ENCODE measurements at regions not wholly inside any gene's neighbourhood (a gene's known extent, or its start where the extent isn't known, plus 50 kb on each side); places are given as distances from the start of the nearest gene placed in this dataset.
A peak's percentile ranks its signal among the peaks of the same experiment; 100 is the strongest.

DNA sequence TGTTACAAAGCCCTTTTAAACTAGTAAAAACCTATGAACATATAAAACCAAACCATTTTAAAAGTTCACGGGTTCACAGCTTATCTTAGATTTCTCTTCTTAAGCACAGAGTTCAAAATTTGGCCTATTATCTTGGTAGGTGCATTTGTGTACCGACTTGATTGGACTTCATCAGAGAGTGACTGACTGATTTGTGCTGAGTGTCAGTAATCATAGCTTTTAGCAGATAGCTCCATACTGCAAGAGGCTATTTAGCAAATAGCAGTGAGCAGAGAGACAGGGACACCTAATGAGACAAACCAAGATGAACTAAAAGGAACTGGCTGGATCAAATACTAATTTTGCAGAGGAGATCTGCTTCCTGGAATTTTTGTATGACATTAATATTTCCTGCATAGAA is 274.5 kb downstream of the PRR16 start:
- DNase-seq, result no peak

- no peak for DNase-seq
These were observed 276.9 kb downstream of the PRR16 start for GRCh38 chr5:120740989-120741388.

DNA sequence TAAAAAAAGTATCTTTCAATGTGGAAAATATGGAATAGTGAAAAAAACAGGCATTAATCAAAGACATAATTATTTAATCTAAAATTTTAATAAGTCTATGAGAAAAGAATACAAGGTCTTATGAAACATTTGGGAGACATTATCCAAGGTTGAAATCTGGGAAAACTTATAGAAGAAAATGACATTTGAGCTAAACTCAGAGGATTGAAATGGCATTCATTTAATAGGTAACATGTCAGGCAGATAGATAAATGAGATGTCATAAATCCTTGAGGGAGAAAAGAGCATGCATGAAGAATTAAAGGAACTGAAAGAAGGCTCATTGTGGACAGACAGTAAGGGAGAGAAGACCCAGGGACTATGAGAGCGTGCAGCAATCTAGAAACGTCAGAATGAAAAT is 284.4 kb downstream of the PRR16 start:
- DNase-seq, result no peak

- DNase-seq, result no peak
These were observed 285.6 kb downstream of the PRR16 start for GRCh38 chr5:120749737-120750136.

GRCh38 chr5:120759587-120759986 is 295.5 kb downstream of the PRR16 start:
- no peak for DNase-seq

DNA sequence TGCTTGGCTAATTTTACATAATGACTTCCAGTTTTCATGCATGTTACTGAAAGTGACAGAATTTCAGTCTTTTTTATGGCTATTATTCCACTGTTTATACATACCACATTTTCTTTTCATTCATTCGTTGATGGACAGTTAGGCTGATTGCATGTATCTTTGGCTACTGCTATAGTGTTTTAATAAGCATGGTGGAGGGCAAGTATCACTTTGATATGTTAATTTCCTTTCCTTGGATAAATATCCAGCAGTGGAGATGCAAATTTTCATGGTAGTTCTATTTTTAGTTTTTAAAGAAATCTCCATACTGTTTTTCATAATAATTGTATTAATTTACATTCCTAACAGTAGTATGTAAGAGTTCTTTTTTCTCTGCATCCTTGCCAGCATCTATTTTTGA is 297.9 kb downstream of the PRR16 start:
- no peak for DNase-seq

DNA sequence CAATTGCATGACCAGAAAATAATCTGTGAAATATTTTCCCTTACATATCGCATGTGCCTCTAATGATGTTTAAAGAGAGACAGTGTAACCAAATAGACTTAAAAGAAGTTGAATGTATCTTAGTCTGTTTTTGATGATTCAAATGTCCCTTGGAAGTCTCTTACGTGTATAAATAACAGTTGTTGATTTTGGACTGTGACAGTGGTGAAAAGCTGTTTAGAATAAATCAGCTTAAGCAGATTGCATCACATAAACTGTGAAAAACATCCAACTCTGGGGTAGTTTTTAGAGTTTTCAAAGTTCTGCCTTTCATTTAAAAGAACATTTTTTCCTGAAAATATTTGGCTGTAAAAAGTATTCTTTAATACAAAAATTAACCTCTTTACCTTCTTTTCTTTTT is 301.1 kb downstream of the PRR16 start:
- no peak for DNase-seq

- no peak for DNase-seq
These were observed 303.2 kb downstream of the PRR16 start for GRCh38 chr5:120767178-120767820.

- DNase-seq, result no peak
These were observed 305.3 kb downstream of the PRR16 start for GRCh38 chr5:120769312-120769872.

- DNase-seq, result no peak
These were observed 307.1 kb downstream of the PRR16 start for GRCh38 chr5:120771202-120771601.

DNA sequence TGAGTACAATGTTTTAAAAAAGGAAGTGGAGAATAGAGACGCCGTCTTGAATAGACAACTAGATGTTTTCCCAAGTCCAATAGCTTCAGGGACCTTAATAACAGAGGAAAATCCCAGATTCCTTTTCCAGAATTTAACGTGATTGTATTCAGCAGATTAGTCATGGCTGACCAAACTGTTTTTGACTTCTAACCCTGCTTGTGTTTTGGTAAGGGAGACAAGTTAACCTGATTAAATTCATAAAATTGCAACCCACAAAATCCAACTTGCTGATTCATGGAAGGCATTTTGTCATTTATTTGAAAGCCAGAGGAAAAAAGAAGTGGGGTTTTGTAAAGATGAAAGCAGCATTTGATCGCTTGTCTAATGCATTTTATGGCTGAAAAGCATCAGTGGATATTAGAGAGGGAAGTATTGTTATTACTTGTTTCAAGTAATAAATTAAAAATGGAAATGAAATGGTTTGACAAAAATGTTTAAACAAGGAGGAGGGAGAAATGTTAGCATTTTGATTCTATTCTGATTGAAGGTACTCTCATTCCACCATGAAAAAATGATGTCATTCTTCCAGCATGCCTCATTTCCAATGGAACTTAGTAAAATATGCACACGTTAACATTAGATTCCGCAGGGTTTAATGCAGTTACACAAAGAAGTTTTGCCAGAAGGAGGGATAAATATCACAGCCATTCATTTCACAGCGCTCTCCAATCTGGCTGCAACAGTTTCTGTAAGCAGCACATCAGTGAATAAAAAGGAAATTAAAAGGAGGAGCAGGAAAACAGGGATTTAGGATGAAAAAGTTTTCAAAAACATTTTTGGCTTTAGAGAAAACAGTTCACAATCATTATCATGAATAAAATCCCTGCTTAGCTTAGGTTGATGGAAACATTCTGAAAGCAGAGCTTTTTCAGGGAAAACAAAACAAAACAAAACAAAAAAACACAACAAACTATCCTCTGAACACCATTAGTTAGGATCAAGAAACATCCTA is 314.7 kb downstream of the PRR16 start:
- DNase-seq, result no peak

GRCh38 chr5:120779674-120780073 is 315.6 kb downstream of the PRR16 start:
- no peak for DNase-seq

DNA sequence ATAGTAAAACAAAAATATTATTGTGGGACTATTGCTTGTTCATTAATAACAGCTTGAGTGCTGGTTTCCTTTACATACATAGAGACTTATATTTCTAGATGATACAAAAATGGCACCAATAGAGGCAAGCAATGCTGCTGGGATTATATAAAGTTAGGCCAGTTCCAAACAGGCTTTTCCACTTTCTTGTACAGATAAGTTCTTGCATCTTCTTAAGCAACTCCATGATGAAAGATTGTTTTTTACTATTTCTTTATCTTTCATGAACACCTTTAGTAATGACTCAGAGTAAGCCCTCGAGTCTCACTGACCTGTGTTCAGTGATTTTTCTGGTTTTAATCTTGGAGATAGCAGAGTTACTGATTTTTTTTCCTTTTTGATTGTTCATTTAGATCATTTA is 324.4 kb downstream of the PRR16 start:
- DNase-seq, result no peak

DNA sequence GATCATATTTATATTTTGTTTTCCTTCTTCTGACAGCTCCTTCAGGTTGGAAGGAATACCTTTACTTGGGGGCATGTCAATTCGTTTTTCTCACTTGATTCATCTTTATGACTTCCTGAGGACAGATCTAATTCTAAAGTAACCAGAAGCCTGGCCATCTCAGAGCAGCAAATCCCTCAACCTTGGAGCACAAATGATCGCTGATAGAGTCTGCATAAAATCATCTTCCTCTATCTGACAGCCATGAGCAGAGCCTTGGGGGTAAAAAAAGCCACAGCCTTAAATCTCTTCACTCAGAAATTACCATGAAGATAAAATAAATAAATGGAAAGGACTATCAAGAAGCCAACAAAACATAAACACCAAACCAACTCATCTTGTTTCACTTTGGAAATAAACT is 325.8 kb downstream of the PRR16 start:
- DNase-seq, result no peak

DNA sequence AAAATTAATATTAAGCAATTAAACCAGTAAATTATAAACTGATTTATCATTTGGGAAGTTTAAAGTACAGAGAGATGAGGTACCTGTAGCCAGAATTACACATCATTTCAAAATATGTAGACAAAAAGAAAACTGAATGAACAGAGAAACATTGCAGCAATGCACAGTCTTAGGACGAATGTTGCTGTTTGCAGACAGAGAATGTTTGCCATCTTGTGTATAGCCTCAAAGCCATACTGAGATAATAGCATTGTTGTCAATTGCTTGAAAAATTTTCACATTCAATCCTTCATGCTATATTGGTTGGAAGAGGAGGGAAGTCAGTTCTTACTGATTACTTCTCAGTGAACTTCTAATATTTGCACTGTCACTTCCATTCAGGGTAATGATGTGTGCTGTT is 326.2 kb downstream of the PRR16 start:
- DNase-seq, result no peak

GRCh38 chr5:120792477-120792876 is 328.4 kb downstream of the PRR16 start:
- DNase-seq, result no peak

- no peak for DNase-seq
These were observed 330.0 kb downstream of the PRR16 start for GRCh38 chr5:120794121-120794520.

- DNase-seq, result peak in 1 of 2 experiments; percentile 59
These were observed 339.2 kb downstream of the PRR16 start for GRCh38 chr5:120803282-120803681.

- DNase-seq, result no peak
These were observed 341.0 kb downstream of the PRR16 start for GRCh38 chr5:120805131-120805530.

DNA sequence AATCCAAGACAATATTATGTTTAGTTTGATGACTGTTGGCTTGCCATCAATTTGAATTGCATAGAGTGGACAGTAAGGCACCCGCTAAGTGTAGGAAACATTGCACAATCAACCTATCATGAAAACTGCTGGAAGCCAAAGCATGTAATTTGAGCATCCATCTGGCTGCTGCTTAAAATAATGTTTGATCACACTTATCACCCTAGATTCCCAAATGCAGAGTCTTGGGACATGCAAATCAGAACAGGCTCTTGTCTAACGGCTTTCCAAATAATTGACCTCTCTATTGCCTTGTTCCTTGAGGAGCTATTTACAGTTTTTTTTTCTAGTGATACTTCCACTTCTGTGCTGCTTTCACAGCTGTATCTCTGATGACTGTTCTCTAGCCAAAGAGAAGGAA is 342.1 kb downstream of the PRR16 start:
- no peak for DNase-seq

DNA sequence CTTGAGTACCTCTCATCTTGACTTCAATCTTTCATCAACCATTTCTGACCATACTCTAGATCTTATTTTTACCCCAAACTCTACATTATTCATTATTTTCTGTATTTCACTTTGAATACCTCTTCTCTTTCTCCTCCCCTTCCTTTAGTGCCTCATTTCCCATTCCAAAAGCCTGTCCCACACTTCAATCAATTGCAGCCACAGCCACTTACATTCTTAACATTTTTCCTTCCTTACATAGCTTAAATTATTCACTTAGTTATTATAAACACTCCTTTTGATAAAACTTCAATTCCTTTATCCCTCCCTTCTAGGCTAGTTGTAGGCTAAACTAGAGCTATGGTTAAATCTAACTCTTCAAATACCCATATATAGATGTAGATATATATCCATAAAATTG is 344.0 kb downstream of the PRR16 start:
- DNase-seq, result no peak

DNA sequence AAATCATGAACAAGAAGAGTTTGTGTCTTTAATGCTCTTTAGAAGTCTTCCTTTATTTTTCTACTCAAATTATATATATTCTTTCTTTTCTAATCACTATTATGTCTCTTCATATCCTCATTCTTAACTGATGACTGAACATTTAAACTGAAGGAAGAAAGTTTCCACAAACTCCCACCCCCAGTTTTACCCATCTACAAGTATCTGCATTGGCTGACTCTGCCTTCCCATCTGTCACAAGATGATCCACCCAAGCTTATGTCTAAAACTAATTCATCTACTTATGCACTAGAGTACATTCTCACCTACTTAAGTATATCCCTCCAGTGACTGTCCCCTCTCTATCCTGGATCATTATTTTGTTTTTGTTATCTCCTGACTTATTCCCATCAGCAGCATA is 344.5 kb downstream of the PRR16 start:
- no peak for DNase-seq

GRCh38 chr5:120813551-120813950 is 349.5 kb downstream of the PRR16 start:
- no peak for DNase-seq
